ENCODE measurements at regions not wholly inside any gene's neighbourhood (a gene's known extent, or its start where the extent isn't known, plus 50 kb on each side); places are given as distances from the start of the nearest gene placed in this dataset.

DNA sequence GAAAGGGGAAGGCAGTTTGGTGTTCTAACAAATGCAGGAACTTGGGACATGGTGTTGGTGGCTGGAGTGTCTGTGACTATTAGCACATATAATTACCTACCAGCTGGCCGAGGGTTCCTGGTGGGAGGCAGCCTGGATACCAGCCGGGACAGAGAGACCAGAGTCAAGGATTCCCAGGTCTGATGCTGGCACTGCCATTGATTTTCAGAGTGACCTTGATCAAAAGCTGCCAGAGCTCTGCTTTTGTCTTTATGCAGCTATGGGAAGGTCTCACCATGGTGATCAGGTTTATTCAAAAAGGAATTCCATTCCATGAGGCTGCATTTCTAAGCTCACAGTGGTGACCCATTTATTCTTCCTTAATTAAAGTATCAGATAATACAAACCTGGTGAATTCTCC is 101.0 kb upstream of the PWP1 start:
- Histone ChIP-seq H3K4me3 (replicated peaks; ENCODE audit: insufficient read depth, low read length) (no peak overlapping the region), H3K27me3 (ENCODE audit: insufficient read depth, poor library complexity, severe bottlenecking) (no peaks in the 10 kb centered on the region), H3K27ac (replicated peaks) (no peak overlapping the region)
- DNase-seq (ENCODE audit: low read depth in 1 of 2, low spot score in 1 of 2), result no peak
- TF ChIP-seq GABPA (IDR thresholded peaks at IDR 0.05; ENCODE audit: low read depth) (no peak), POLR2AphosphoS5 (IDR thresholded peaks at IDR 0.05; ENCODE audit: low read depth) (no peak), SPI1 (IDR thresholded peaks at IDR 0.05; ENCODE audit: borderline replicate concordance, low read depth) (no peak)
- TF ChIP-seq, protein P1, sequence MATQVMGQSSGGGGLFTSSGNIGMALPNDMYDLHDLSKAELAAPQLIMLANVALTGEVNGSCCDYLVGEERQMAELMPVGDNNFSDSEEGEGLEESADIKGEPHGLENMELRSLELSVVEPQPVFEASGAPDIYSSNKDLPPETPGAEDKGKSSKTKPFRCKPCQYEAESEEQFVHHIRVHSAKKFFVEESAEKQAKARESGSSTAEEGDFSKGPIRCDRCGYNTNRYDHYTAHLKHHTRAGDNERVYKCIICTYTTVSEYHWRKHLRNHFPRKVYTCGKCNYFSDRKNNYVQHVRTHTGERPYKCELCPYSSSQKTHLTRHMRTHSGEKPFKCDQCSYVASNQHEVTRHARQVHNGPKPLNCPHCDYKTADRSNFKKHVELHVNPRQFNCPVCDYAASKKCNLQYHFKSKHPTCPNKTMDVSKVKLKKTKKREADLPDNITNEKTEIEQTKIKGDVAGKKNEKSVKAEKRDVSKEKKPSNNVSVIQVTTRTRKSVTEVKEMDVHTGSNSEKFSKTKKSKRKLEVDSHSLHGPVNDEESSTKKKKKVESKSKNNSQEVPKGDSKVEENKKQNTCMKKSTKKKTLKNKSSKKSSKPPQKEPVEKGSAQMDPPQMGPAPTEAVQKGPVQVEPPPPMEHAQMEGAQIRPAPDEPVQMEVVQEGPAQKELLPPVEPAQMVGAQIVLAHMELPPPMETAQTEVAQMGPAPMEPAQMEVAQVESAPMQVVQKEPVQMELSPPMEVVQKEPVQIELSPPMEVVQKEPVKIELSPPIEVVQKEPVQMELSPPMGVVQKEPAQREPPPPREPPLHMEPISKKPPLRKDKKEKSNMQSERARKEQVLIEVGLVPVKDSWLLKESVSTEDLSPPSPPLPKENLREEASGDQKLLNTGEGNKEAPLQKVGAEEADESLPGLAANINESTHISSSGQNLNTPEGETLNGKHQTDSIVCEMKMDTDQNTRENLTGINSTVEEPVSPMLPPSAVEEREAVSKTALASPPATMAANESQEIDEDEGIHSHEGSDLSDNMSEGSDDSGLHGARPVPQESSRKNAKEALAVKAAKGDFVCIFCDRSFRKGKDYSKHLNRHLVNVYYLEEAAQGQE (IDR thresholded peaks at IDR 0.05; ENCODE audit: insufficient replicate concordance, low read depth), result no peak
- TF ChIP-seq, protein P2, sequence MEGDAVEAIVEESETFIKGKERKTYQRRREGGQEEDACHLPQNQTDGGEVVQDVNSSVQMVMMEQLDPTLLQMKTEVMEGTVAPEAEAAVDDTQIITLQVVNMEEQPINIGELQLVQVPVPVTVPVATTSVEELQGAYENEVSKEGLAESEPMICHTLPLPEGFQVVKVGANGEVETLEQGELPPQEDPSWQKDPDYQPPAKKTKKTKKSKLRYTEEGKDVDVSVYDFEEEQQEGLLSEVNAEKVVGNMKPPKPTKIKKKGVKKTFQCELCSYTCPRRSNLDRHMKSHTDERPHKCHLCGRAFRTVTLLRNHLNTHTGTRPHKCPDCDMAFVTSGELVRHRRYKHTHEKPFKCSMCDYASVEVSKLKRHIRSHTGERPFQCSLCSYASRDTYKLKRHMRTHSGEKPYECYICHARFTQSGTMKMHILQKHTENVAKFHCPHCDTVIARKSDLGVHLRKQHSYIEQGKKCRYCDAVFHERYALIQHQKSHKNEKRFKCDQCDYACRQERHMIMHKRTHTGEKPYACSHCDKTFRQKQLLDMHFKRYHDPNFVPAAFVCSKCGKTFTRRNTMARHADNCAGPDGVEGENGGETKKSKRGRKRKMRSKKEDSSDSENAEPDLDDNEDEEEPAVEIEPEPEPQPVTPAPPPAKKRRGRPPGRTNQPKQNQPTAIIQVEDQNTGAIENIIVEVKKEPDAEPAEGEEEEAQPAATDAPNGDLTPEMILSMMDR (IDR thresholded peaks at IDR 0.05; ENCODE audit: insufficient read depth, low read length), result no peak

DNA sequence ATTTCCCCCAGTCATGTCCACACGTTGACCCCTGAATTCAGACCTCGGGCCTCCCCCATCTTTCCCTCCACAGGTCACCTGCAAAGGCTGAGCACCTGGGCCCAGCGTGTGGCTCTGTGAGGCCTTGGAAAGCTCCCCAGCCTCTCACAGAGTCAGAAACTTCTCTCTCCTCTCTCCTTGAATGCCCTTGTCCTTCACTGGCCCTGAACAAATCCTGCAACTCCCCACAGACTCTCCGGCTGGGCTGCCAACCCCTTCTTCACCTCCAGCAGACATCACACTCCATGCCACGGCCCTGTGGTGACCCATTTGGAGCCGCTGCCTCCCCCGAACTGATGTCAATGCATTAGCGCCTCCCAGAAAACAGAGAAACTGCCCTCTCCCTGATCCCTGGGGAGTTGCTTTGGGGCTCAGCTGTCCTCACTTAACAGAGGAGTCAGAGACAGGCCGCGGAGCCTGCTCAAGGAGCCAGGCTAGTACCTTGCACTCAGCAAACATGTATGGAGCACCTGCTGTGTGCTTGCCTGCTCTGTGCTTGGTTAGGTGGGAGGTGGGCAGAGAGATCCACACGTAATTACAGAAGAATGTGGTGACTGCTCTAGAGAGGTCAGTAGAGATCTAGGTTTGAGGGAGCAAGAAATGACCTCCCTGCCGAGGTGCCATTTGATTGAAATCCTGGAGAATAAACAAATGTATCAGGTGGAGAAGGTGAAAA is 99.2 kb upstream of the PWP1 start:
- Histone ChIP-seq H3K27me3 (ENCODE audit: insufficient read depth, poor library complexity, severe bottlenecking) (no peaks in the 10 kb centered on the region), H3K27ac (replicated peaks) (no peak overlapping the region), H3K4me3 (replicated peaks; ENCODE audit: insufficient read depth, low read length) (no peak overlapping the region)
- TF ChIP-seq GABPA (IDR thresholded peaks at IDR 0.05; ENCODE audit: low read depth) (no peak), SPI1 (IDR thresholded peaks at IDR 0.05; ENCODE audit: borderline replicate concordance, low read depth) (no peak), POLR2AphosphoS5 (IDR thresholded peaks at IDR 0.05; ENCODE audit: low read depth) (no peak)
- TF ChIP-seq, protein P1 (IDR thresholded peaks at IDR 0.05; ENCODE audit: insufficient replicate concordance, low read depth), result no peak
- TF ChIP-seq, protein P2 (IDR thresholded peaks at IDR 0.05; ENCODE audit: insufficient read depth, low read length), result no peak
- DNase-seq (ENCODE audit: low read depth in 1 of 2, low spot score in 1 of 2), result no peak

DNA sequence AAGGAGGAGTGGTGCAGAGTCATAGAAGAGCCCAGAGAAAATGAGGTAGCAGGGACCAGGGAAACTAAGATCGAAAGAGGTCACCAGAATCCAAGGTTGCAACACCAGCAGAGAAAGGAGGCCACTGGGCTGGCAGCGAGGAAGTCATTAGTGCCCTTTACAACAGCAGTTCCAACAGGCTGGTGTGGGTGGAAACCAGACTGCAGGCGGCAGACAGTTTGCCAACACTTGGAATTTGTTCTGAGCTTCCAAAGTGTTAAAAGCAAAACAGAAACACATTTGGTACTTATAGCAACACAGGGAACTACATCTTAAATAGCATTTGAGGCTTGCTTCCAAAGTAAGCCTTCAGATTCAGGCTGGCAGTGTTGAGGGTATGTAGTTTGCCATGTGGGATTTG is 95.2 kb upstream of the PWP1 start:
- no peaks in the 10 kb centered on the region for H3K27me3 ChIP-seq (ENCODE audit: insufficient read depth, poor library complexity, severe bottlenecking)
- H3K27ac ChIP-seq (replicated peaks), result no peak overlapping the region
- H3K4me3 ChIP-seq (replicated peaks; ENCODE audit: insufficient read depth, low read length), result no peak overlapping the region
- DNase-seq (ENCODE audit: low read depth in 1 of 2, low spot score in 1 of 2), result no peak
- TF ChIP-seq GABPA (IDR thresholded peaks at IDR 0.05; ENCODE audit: low read depth) (no peak), POLR2AphosphoS5 (IDR thresholded peaks at IDR 0.05; ENCODE audit: low read depth) (no peak), SPI1 (IDR thresholded peaks at IDR 0.05; ENCODE audit: borderline replicate concordance, low read depth) (no peak)
- TF ChIP-seq, protein P1 (IDR thresholded peaks at IDR 0.05; ENCODE audit: insufficient replicate concordance, low read depth), result no peak
- TF ChIP-seq, protein P2 (IDR thresholded peaks at IDR 0.05; ENCODE audit: insufficient read depth, low read length), result no peak

Data from HL-60 (cell line).